Caco-2 (cell line): ENCODE measurements at regions not wholly inside any gene's neighbourhood (a gene's known extent, or its start where the extent isn't known, plus 50 kb on each side); places are given as distances from the start of the nearest gene placed in this dataset.

Experiments
- BruUV-seq: library from RNA; stranded (reverse); fragments of 400-500 nt; replicated peaks from 2 replicates; lab custom pipeline; 2021; lab: Mats Ljungman, UMichigan
- CTCF ChIA-PET: fragments of 300-600 bp; sonication (Branson Sonifier 250); formaldehyde crosslinking; loops from one replicate; lab custom pipeline; 2022; ENCODE audit warnings: antibody characterized with exemption; lab: Charles Lee
- POLR2A ChIA-PET: fragments of 300-600 bp; sonication (Branson Sonifier 250); formaldehyde crosslinking; loops from one replicate; lab custom pipeline; 2022; ENCODE audit warnings: antibody characterized with exemption; lab: Charles Lee
- DNase-seq, 2 experiments: peaks; one replicate each; pipeline versions ENCODE4 v3.0.0 to v3.0.0-alpha.2; 2020 to 2022
- H3K27me3 ChIP-seq: replicated peaks from 2 replicates; pipeline ENCODE4 v1.6.0; 2011; ENCODE audit warnings: low read length; ENCODE audit not compliant: control insufficient read depth, insufficient read depth
- H3K36me3 ChIP-seq: 2 replicates; pipeline ENCODE4 v1.5.1; 2011; ENCODE audit warnings: low read length; ENCODE audit not compliant: control insufficient read depth, insufficient read depth
- H3K4me1 ChIP-seq: fragments of 250-450 bp; sonication (Bioruptor Pico); 2 replicates; pipeline ENCODE4 v1.5.1; 2020; ENCODE audit warnings: mild to moderate bottlenecking
- H3K4me3 ChIP-seq: 2 replicates; pipeline ENCODE4 v1.5.1; 2011; ENCODE audit warnings: low read depth, mild to moderate bottlenecking, control low read depth, low read length
- H3K9me3 ChIP-seq: fragments of 250-450 bp; sonication (Bioruptor Pico); 2 replicates; pipeline ENCODE4 v1.5.1; 2020; ENCODE audit warnings: mild to moderate bottlenecking, moderate library complexity
- H3K27ac Mint-ChIP-seq: one replicate; pipeline ENCODE4 v1.8.0; 2022; ENCODE audit warnings: mixed read lengths; ENCODE audit not compliant: unreplicated experiment
- H3K27me3 Mint-ChIP-seq: one replicate; pipeline ENCODE4 v1.8.0; 2022; ENCODE audit warnings: mixed read lengths; ENCODE audit not compliant: insufficient read depth, unreplicated experiment
- H3K36me3 Mint-ChIP-seq: one replicate; pipeline ENCODE4 v1.8.0; 2022; ENCODE audit warnings: mild to moderate bottlenecking, mixed read lengths; ENCODE audit not compliant: insufficient read depth, unreplicated experiment
- H3K4me1 Mint-ChIP-seq: one replicate; pipeline ENCODE4 v1.8.0; 2022; ENCODE audit warnings: low read depth, mixed read lengths; ENCODE audit not compliant: unreplicated experiment
- H3K4me3 Mint-ChIP-seq: one replicate; pipeline ENCODE4 v1.8.0; 2022; ENCODE audit warnings: mild to moderate bottlenecking, moderate library complexity, mixed read lengths; ENCODE audit not compliant: unreplicated experiment
- H3K9me3 Mint-ChIP-seq: one replicate; pipeline ENCODE4 v1.8.0; 2022; ENCODE audit warnings: mixed read lengths; ENCODE audit not compliant: unreplicated experiment
- intact Hi-C: fragments of 100-400 bp; cut with micrococcal nuclease; formaldehyde crosslinking; loops from one replicate; pipeline ENCODE4 v1.10.0; 2022; ENCODE audit not compliant: unreplicated experiment
- TF ChIP-seq, protein P1 (sequence below), 2 experiments: fragments of 200-600 bp in 1 of 2; IDR thresholded peaks; 1 replicate in 1 of 2; 2 replicates in 1 of 2; pipeline versions ENCODE4 v1.5.1 to v1.8.0; 2011 to 2022; ENCODE audit warnings: antibody characterized with exemption in 1 of 2, control low read depth in 1 of 2, inconsistent platforms in 1 of 2, low read depth in 1 of 2, low read length in 1 of 2, mild to moderate bottlenecking in 1 of 2, moderate library complexity in 1 of 2; ENCODE audit not compliant: insufficient read depth in 1 of 2, severe bottlenecking in 1 of 2, unreplicated experiment in 1 of 2

DNA sequence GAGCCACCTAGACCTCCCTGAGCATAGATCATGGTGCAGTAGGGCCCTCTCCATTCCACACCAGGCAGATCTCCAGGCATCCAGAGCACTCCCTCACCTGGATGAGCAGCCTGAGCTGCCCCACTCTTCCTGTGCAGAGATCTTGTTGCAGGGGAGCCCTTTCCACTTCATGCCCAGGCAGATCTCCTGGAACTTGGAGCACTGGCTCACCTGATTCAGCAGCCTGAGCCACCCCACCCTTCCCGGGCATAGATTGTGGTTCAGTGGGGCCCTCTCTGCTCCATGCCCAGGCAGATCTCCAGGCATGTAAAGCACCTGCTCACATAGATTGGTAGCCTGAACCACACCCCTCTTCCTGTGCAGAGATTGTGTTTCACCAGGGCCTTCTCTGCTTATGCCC lies 78.0 kb downstream of the SEC16B start:
- H3K4me3 Mint-ChIP-seq: no peak overlapping the region
- peaks cover 14% of the 10 kb centered on the region; the same call in 1 of the 2 replicates for H3K9me3 ChIP-seq
- H3K4me1 ChIP-seq: no peaks in the 10 kb centered on the region
- intact Hi-C loops: no loop called here
- ChIA-PET POLR2A (no interaction called here), CTCF (no interaction called here)
- H3K36me3 Mint-ChIP-seq: no peaks in the 10 kb centered on the region
- H3K27me3 ChIP-seq: no peaks in the 10 kb centered on the region
- no peak overlapping the region for H3K27ac Mint-ChIP-seq
- peaks cover 13% of the 10 kb centered on the region for H3K9me3 Mint-ChIP-seq
- no TSS peak for BruUV-seq
- H3K4me1 Mint-ChIP-seq: no peaks in the 10 kb centered on the region
- no peak for DNase-seq
- H3K36me3 ChIP-seq: no peaks in the 10 kb centered on the region
- no peaks in the 10 kb centered on the region for H3K27me3 Mint-ChIP-seq
- TF ChIP-seq, protein P1, sequence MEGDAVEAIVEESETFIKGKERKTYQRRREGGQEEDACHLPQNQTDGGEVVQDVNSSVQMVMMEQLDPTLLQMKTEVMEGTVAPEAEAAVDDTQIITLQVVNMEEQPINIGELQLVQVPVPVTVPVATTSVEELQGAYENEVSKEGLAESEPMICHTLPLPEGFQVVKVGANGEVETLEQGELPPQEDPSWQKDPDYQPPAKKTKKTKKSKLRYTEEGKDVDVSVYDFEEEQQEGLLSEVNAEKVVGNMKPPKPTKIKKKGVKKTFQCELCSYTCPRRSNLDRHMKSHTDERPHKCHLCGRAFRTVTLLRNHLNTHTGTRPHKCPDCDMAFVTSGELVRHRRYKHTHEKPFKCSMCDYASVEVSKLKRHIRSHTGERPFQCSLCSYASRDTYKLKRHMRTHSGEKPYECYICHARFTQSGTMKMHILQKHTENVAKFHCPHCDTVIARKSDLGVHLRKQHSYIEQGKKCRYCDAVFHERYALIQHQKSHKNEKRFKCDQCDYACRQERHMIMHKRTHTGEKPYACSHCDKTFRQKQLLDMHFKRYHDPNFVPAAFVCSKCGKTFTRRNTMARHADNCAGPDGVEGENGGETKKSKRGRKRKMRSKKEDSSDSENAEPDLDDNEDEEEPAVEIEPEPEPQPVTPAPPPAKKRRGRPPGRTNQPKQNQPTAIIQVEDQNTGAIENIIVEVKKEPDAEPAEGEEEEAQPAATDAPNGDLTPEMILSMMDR (IDR thresholded peaks at IDR 0.05; ENCODE audit: insufficient read depth in 1 of 2, low read depth in 1 of 2, low read length in 1 of 2, severe bottlenecking in 1 of 2, unreplicated experiment in 1 of 2): no peak
- H3K4me3 ChIP-seq: no peak overlapping the region

DNA sequence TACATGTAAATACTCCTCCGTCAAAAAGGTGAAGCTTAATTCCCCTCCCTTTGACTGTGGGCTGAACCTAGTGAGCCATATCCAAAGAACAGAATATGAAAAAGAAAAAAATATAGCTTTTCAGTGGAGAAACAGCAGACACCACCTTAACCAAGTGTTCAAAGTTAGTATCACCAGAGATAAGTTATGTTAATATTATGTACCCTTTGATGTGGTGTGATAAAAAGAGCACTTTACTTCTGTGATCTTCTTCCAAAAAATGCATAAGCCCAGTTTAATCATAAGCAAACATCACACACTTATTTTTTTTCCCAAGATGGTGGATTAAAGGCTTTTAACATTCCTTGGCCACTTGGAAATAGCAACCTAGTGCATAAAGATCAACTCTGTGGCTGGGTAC lies 79.4 kb downstream of the SEC16B start:
- BruUV-seq: no TSS peak

DNA sequence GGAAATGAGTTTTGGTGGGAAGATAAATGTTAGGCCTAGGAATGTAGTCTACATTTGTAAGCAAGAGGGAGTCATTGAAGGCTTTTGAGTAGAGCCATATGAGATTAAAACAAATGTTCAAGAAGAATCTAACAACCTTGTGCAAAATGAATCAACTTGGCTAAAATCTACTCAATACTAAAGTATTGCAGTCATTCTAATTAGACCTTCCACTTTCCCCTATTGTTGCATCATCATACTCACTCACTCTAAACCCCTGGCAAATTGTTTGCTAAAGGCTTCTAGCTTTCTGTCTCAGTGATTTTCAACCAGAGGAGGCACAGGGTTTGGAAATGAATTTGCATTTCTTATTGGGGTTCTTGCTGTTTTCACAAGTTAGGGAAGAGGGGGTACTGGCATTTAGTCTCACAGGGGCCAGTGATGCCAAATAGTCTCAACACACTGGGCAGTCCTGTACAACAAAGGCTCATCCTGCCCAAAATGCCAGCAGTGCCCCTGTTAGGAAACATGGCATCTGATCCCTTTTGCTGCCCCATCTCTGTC lies 85.3 kb downstream of the SEC16B start:
- Mint-ChIP-seq H3K4me1 (peaks cover 6% of the 10 kb centered on the region), H3K36me3 (no peaks in the 10 kb centered on the region), H3K9me3 (peaks cover 23% of the 10 kb centered on the region), H3K4me3 (no peak overlapping the region), H3K27me3 (peaks cover 2% of the 10 kb centered on the region), H3K27ac (no peak overlapping the region)
- no TSS peak for BruUV-seq
- CTCF ChIA-PET: no interaction called here
- H3K36me3 ChIP-seq: no peaks in the 10 kb centered on the region
- intact Hi-C loops: no loop called here
- no peak for DNase-seq
- no peaks in the 10 kb centered on the region; the same call in 1 of the 2 replicates for H3K9me3 ChIP-seq
- H3K27me3 ChIP-seq: no peaks in the 10 kb centered on the region; the same call in 1 of the 2 replicates
- H3K4me3 ChIP-seq: no peak overlapping the region
- no peaks in the 10 kb centered on the region for H3K4me1 ChIP-seq
- POLR2A ChIA-PET: no interaction called here
- TF ChIP-seq, protein P1 (IDR thresholded peaks at IDR 0.05; ENCODE audit: insufficient read depth in 1 of 2, low read depth in 1 of 2, low read length in 1 of 2, severe bottlenecking in 1 of 2, unreplicated experiment in 1 of 2): no peak

More for the DNA sequence above, 79.4 kb downstream of the SEC16B start:
- H3K36me3 ChIP-seq: no peaks in the 10 kb centered on the region
- TF ChIP-seq, protein P1 (IDR thresholded peaks at IDR 0.05; ENCODE audit: insufficient read depth in 1 of 2, low read depth in 1 of 2, low read length in 1 of 2, severe bottlenecking in 1 of 2, unreplicated experiment in 1 of 2): no peak
- H3K4me1 Mint-ChIP-seq: no peaks in the 10 kb centered on the region
- DNase-seq: no peak
- no peaks in the 10 kb centered on the region for H3K4me1 ChIP-seq
- no peak overlapping the region for H3K27ac Mint-ChIP-seq
- H3K4me3 Mint-ChIP-seq: no peak overlapping the region
- H3K27me3 Mint-ChIP-seq: no peaks in the 10 kb centered on the region
- no peaks in the 10 kb centered on the region for H3K36me3 Mint-ChIP-seq
- H3K9me3 ChIP-seq: peaks cover 14% of the 10 kb centered on the region; the same call in 1 of the 2 replicates
- H3K9me3 Mint-ChIP-seq: peaks cover 23% of the 10 kb centered on the region
- H3K4me3 ChIP-seq: no peak overlapping the region
- H3K27me3 ChIP-seq: no peaks in the 10 kb centered on the region
- CTCF ChIA-PET: no interaction called here
- POLR2A ChIA-PET: no interaction called here
- intact Hi-C loops: no loop called here
